ENCODE measurements at regions not wholly inside any gene's neighbourhood (a gene's known extent, or its start where the extent isn't known, plus 50 kb on each side); places are given as distances from the start of the nearest gene placed in this dataset.
"Not testable (repeated sequence)": the region's sequence is repeated elsewhere in the genome, so short reads cannot be mapped to it uniquely, and the experiment has no call there.

- DNase-seq (ENCODE audit: low spot score): peak; percentile 80
These were observed 115.5 kb upstream of the GNAI1 start for GRCh38 chr7:80018941-80019808.

- no peak for DNase-seq (ENCODE audit: low spot score)
These were observed 117.4 kb upstream of the GNAI1 start for GRCh38 chr7:80017101-80017698.

GRCh38 chr7:80014511-80014910 lies 120.1 kb upstream of the GNAI1 start:
- no peak for DNase-seq (ENCODE audit: low spot score)

- DNase-seq (ENCODE audit: low spot score): no peak
These were observed 126.6 kb upstream of the GNAI1 start for GRCh38 chr7:80008039-80008438.

GRCh38 chr7:80002865-80003264 lies 131.8 kb upstream of the GNAI1 start:
- DNase-seq (ENCODE audit: low spot score): no peak

- DNase-seq (ENCODE audit: low spot score): no peak
These were observed 136.3 kb upstream of the GNAI1 start for GRCh38 chr7:79998363-79998762.

- DNase-seq (ENCODE audit: low spot score): no peak
These were observed 137.3 kb upstream of the GNAI1 start for GRCh38 chr7:79997345-79997744.

GRCh38 chr7:79995741-79996140 lies 138.9 kb upstream of the GNAI1 start:
- not testable (repeated sequence) for DNase-seq (ENCODE audit: low spot score)

- no peak for DNase-seq (ENCODE audit: low spot score)
These were observed 146.0 kb upstream of the GNAI1 start for GRCh38 chr7:79988653-79989052.

GRCh38 chr7:79984210-79984609 lies 150.4 kb upstream of the GNAI1 start:
- no peak for DNase-seq (ENCODE audit: low spot score)

- no peak for DNase-seq (ENCODE audit: low spot score)
These were observed 152.4 kb upstream of the GNAI1 start for GRCh38 chr7:79982141-79982770.

GRCh38 chr7:79980376-79980775 lies 154.3 kb upstream of the GNAI1 start:
- DNase-seq (ENCODE audit: low spot score): no peak

GRCh38 chr7:79979437-79979836 lies 155.2 kb upstream of the GNAI1 start:
- no peak for DNase-seq (ENCODE audit: low spot score)

- DNase-seq (ENCODE audit: low spot score): no peak
These were observed 157.2 kb upstream of the GNAI1 start for GRCh38 chr7:79977481-79977880.

GRCh38 chr7:79976711-79977020 lies 158.0 kb upstream of the GNAI1 start:
- not testable (repeated sequence) for DNase-seq (ENCODE audit: low spot score)

GRCh38 chr7:79975986-79976710 lies 158.5 kb upstream of the GNAI1 start:
- not testable (repeated sequence) for DNase-seq (ENCODE audit: low spot score)

GRCh38 chr7:79973455-79973854 lies 161.2 kb upstream of the GNAI1 start:
- DNase-seq (ENCODE audit: low spot score): no peak

- DNase-seq (ENCODE audit: low spot score): no peak
These were observed 163.6 kb upstream of the GNAI1 start for GRCh38 chr7:79971058-79971457.

- DNase-seq (ENCODE audit: low spot score): no peak
These were observed 165.7 kb upstream of the GNAI1 start for GRCh38 chr7:79968894-79969293.

- no peak for DNase-seq (ENCODE audit: low spot score)
These were observed 166.5 kb upstream of the GNAI1 start for GRCh38 chr7:79968077-79968648.

- no peak for DNase-seq (ENCODE audit: low spot score)
These were observed 168.7 kb upstream of the GNAI1 start for GRCh38 chr7:79965946-79966345.

- DNase-seq (ENCODE audit: low spot score): no peak
These were observed 170.2 kb upstream of the GNAI1 start for GRCh38 chr7:79964463-79964862.
